Right renal pelvis (tissue), 4 donors: ENCODE measurements at regions not wholly inside any gene's neighbourhood (a gene's known extent, or its start where the extent isn't known, plus 50 kb on each side); places are given as distances from the start of the nearest gene placed in this dataset.

ENCODE experiments used
- DNase-seq, 4 donors: peaks; one replicate each; pipeline ENCODE4 v3.0.0-alpha.2; 2013; ENCODE audit warnings: low read depth in 4 of 4, low spot score in 3 of 4, missing footprints in 1 of 4

- no peak for DNase-seq
Measured at GRCh38 chr18:65017372-65017760, 733.4 kb upstream of the CDH7 start.

- no peak for DNase-seq
Measured at GRCh38 chr18:65016631-65017371, 734.0 kb upstream of the CDH7 start.

- no peak for DNase-seq
Measured at GRCh38 chr18:64994370-64994769, 756.4 kb upstream of the CDH7 start.

- DNase-seq: no peak
Measured at GRCh38 chr18:64993695-64994094, 757.1 kb upstream of the CDH7 start.

- no peak for DNase-seq
Measured at GRCh38 chr18:64992654-64993053, 758.2 kb upstream of the CDH7 start.

- no peak for DNase-seq
Measured at GRCh38 chr18:64991102-64991501, 759.7 kb upstream of the CDH7 start.

- DNase-seq: no peak
Measured at GRCh38 chr18:64986906-64987495, 763.8 kb upstream of the CDH7 start.

GRCh38 chr18:64983497-64984238 lies 767.1 kb upstream of the CDH7 start:
- no peak for DNase-seq

- no peak for DNase-seq
Measured at GRCh38 chr18:64982414-64983055, 768.3 kb upstream of the CDH7 start.

- no peak for DNase-seq
Measured at GRCh38 chr18:64981915-64982314, 768.9 kb upstream of the CDH7 start.

GRCh38 chr18:64979791-64980190 lies 771.0 kb upstream of the CDH7 start:
- DNase-seq: no peak

GRCh38 chr18:64974391-64975125 lies 776.3 kb upstream of the CDH7 start:
- no peak for DNase-seq

GRCh38 chr18:64972545-64972944 lies 778.3 kb upstream of the CDH7 start:
- no peak for DNase-seq

- no peak for DNase-seq
Measured at GRCh38 chr18:64966667-64967066, 784.1 kb upstream of the CDH7 start.

- no peak for DNase-seq
Measured at GRCh38 chr18:64956465-64956864, 794.3 kb upstream of the CDH7 start.

GRCh38 chr18:64949885-64950284 lies 800.9 kb upstream of the CDH7 start:
- DNase-seq: no peak

- no peak for DNase-seq
Measured at GRCh38 chr18:64936671-64937070, 787.8 kb upstream of the LINC00305 start.

- no peak for DNase-seq
Measured at GRCh38 chr18:64929036-64929435, 780.1 kb upstream of the LINC00305 start.

GRCh38 chr18:64919971-64920570 lies 771.2 kb upstream of the LINC00305 start:
- no peak for DNase-seq

GRCh38 chr18:64918851-64919250 lies 770.0 kb upstream of the LINC00305 start:
- no peak for DNase-seq
